GM19467 (cell line): ENCODE measurements at regions not wholly inside any gene's neighbourhood (a gene's known extent, or its start where the extent isn't known, plus 50 kb on each side); places are given as distances from the start of the nearest gene placed in this dataset.

Source experiments
- ATAC-seq: cut with Tn5 transposase; IDR thresholded peaks from one replicate; pipeline ENCODE4 v1.9.1; 2021; ENCODE audit warnings: mild to moderate bottlenecking, moderate library complexity; ENCODE audit not compliant: unreplicated experiment

DNA sequence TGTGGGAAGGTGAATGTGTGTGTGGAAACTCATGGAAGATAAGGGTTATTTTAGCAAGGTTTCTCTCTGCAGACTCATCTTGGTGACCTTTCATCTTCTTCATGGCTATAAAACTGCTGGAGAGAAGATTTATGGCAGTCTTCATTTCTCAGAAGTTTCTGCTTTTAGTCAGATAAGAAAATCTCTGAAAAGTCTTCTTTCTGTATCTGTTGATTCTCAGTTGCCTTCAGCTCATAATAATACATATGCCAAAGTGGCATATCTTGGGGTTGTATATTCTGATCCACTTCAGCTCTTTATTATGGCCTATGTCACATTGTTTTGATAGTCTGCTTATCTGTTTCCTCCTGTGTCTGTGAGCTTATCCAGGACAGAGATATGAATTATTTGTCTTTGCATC is 143.3 kb upstream of the TMTC4 start:
- ATAC-seq = no peak

DNA sequence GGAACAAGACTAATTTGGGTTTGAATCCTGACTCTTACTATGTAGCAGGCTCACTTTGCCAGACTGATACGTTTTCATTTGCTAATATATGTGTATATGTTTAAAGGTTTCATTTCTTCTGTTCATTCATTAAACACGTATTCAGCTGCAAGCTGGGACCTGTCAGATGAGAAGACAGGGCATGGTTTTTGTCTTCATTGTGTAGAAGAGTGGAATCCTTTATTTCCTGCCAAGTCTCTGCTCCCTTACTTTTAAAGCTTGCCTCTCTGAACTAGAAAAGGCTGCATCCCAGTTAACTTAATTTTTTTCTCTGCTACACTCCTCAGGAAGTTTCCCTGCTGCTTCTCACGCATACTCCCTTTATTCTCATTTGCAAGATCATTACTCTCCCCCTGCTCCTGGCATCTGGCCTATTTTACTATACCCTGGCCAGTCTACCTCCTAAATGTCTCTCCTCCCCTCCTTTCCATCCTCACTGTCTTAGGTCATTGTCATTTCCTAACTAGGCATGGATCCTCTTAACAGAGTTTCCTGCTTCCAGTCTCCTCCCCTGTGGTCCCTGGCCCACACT is 141.0 kb upstream of the TMTC4 start:
- ATAC-seq = no peak

GRCh38 chr13:100812982-100813584 is 138.5 kb upstream of the TMTC4 start:
- no peak for ATAC-seq

DNA sequence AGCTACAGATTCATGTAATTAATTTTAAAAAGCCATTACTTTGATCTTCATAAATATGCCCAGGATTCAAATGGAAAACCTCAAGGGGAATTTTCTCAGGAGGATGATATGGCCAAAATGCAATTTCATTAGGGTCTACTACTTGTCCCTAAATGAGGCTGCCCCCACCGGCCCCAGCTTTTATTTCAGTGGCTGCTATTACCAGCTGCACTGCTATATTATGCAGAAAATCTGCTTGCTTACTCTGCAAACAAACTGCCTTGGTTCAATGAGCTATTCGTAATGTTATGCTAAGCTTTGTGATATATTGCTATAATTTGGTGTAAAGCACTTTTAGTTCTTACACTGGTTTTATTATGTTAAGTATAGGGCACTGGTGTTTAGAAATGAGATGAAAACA is 137.3 kb upstream of the TMTC4 start:
- ATAC-seq = no peak

GRCh38 chr13:100811024-100811865 is 136.7 kb upstream of the TMTC4 start:
- ATAC-seq = no peak

DNA sequence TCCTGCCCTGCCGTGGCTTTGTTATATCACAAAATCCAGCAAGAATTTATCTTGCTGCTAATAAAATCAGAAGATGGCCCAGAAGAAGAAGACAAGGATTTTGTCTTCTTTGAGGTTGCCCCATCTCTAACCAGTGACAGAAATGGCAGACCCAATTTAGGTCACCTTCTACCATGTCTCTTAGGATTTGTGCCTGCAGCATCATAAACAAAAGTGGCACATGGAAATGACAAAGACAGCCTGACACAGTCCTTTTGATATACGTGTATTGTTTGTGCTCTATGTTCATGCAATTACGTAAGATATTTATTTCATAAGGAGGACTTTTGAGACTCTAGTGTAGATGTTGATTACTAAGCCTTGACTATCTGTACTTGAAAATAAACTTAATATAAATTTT is 135.9 kb upstream of the TMTC4 start:
- ATAC-seq = no peak

GRCh38 chr13:100809856-100810255 is 135.3 kb upstream of the TMTC4 start:
- ATAC-seq = no peak

- no peak for ATAC-seq
Measured at GRCh38 chr13:100809129-100809390, 134.5 kb upstream of the TMTC4 start.

- no peak for ATAC-seq
Measured at GRCh38 chr13:100808330-100809128, 133.9 kb upstream of the TMTC4 start.

DNA sequence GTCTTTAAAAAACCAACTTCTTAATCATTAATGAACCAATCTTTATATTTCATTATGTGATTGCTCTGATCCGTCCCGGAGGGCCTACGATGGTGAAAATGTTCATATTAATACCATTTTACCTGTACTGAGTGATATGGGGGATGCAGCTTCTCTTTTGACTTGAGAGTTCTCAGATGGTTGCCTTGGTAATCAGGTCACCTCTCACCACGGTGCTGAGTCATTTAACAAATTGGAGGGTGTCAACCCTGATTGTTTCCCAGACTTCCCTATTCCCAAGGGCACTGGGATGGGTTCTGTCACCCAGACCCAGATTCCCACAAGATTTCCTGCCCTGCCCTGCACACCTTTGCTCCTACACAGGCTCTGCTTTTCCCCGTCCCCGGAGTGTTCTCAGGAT is 128.5 kb upstream of the TMTC4 start:
- ATAC-seq = no peak

GRCh38 chr13:100800283-100800875 is 125.8 kb upstream of the TMTC4 start:
- ATAC-seq = no peak

DNA sequence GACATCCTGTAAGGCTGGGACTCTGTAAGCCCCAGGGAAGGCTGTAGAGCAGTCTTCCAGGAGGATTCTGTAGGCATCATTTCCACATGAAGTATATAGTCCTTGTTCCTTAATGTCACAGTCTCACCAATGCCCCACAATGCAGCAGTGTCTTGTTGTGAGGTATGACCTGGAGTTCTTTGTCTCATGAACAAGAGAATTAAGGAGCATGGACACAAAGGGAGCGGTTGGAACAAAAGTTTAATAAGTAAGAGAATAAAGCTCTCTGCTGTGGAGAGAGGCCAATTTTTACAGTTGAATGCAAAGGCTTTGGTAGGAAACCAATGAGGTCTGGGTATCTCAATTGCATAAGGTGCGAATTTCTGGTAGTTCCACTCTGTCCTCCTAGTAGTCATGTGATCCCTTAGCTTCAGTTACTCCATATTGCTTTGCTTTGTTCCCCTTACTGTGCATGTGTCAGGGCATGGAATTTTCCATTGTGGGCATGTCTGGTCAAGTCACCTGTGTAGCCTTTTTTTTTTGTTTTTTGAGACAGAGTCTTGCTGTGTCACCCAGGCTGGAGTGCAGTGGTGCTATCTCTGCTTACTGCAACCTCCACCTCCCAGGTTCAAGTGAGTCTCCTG is 124.3 kb upstream of the TMTC4 start:
- ATAC-seq = no peak

- ATAC-seq = no peak
Measured at GRCh38 chr13:100797921-100798320, 123.3 kb upstream of the TMTC4 start.

- ATAC-seq = no peak
Measured at GRCh38 chr13:100796463-100796862, 121.9 kb upstream of the TMTC4 start.

DNA sequence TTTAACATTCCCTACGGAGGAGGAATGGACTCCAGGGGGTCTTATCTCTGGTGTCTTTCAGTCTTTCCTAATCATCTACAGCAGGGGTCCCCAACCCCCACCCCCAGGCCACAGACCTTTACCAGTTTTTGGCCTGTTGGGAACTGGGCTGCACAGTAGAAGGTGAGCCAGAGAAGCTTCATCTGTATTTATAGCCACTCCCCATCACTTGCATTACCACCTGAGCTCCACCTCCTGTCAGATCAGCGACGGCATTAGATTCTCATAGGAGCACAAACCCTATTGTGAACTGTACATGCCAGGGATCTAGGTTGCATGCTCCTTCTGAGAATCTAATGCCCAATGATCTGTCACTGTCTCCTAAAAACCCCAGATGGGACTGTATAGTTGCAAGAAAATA is 120.0 kb upstream of the TMTC4 start:
- no peak for ATAC-seq

GRCh38 chr13:100790405-100790804 is 115.8 kb upstream of the TMTC4 start:
- ATAC-seq = no peak

DNA sequence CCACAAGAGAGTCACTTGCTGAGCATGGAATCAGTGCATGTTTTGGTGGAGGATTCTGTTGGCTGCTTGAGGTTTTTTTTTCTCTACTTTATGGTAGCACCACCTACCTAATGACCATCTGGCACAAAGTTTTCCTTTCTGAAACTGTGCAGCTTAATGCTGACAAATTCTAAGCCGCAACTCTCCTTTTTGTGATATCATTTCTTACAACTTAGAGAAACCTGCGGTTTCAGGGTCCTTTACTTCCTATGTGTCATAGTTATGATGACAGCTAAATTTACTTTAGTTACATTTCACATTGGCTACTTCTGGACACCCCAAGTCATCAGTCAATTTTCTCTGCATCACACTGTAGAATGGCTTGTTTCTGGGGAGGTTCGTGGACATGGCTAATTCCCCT is 115.4 kb upstream of the TMTC4 start:
- peak; percentile 92 for ATAC-seq

GRCh38 chr13:100789481-100789880 is 114.9 kb upstream of the TMTC4 start:
- no peak for ATAC-seq

GRCh38 chr13:100789025-100789424 is 114.4 kb upstream of the TMTC4 start:
- ATAC-seq = no peak

GRCh38 chr13:100788540-100788939 is 113.9 kb upstream of the TMTC4 start:
- no peak for ATAC-seq

DNA sequence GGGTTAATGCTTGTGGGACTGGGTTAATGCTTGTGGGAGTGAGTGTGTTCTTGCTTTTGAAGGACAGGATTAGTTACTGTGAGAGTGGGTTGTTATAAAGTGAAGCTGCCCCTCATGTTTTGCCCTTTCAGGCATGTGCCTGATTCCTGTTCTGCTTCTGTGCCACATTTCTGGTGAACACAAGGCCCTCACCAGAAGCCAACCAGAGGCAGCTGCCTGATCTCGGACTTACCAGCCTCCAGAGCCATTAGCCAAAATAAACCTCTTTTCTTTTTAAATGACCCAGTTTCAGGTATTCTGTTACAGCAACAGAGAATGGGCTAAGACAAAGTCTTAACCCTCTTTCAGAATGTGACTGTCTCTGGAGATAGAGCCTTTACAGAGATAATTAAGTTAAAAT is 113.3 kb upstream of the TMTC4 start:
- no peak for ATAC-seq
